ENCODE measurements at regions not wholly inside any gene's neighbourhood (a gene's known extent, or its start where the extent isn't known, plus 50 kb on each side); places are given as distances from the start of the nearest gene placed in this dataset.

DNA sequence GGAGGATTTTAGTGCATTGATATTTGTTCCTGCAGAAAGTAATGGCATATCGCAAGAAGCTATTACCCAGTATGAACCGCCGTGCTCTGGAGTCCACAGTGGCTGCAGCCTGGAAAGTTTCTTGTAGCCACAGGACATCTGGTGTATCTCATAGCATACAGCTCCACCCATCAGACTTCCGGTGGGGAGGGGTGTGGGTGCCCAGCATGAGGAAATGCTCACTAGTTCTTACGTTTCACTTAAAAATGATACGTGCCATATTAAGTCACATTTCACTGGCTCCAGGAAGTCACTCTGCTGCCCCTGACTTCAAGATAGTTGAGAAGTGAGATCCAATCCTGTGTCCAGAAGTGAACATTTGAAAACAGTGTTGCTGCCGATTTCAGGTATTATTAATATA is 990.4 kb downstream of the GBE1 start:
- intact Hi-C loops (cut with DNase I), result no loop called here
- no peaks in the 10 kb centered on the region for H3K9me3 ChIP-seq (replicated peaks in 1 of 3)
- TF ChIP-seq POLR2A (IDR thresholded peaks at IDR 0.05), result no peak
- TF ChIP-seq, protein P1, sequence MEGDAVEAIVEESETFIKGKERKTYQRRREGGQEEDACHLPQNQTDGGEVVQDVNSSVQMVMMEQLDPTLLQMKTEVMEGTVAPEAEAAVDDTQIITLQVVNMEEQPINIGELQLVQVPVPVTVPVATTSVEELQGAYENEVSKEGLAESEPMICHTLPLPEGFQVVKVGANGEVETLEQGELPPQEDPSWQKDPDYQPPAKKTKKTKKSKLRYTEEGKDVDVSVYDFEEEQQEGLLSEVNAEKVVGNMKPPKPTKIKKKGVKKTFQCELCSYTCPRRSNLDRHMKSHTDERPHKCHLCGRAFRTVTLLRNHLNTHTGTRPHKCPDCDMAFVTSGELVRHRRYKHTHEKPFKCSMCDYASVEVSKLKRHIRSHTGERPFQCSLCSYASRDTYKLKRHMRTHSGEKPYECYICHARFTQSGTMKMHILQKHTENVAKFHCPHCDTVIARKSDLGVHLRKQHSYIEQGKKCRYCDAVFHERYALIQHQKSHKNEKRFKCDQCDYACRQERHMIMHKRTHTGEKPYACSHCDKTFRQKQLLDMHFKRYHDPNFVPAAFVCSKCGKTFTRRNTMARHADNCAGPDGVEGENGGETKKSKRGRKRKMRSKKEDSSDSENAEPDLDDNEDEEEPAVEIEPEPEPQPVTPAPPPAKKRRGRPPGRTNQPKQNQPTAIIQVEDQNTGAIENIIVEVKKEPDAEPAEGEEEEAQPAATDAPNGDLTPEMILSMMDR (IDR thresholded peaks at IDR 0.05), result no peak
- no peak overlapping the region for H3K4me3 ChIP-seq
- no peaks in the 10 kb centered on the region for H3K4me1 ChIP-seq (replicated peaks in 1 of 2)
- H3K36me3 ChIP-seq (replicated peaks in 1 of 2), result no peaks in the 10 kb centered on the region
- H3K27me3 ChIP-seq, result no peaks in the 10 kb centered on the region
- H3K27ac ChIP-seq, result no peak overlapping the region
- DNase-seq, result peak in 1 of 7 donors; percentile 59
- WGBS, 4 donors, result 62 to 72% (median 72%) methylated on average over 7 of the region's 7 CpGs

- Histone ChIP-seq H3K36me3 (replicated peaks in 1 of 2) (no peaks in the 10 kb centered on the region), H3K27ac (no peak overlapping the region), H3K4me1 (replicated peaks in 1 of 2) (no peaks in the 10 kb centered on the region), H3K27me3 (no peaks in the 10 kb centered on the region), H3K4me3 (no peak overlapping the region), H3K9me3 (replicated peaks in 1 of 3) (no peaks in the 10 kb centered on the region)
- no peak for TF ChIP-seq POLR2A (IDR thresholded peaks at IDR 0.05)
- TF ChIP-seq, protein P1 (IDR thresholded peaks at IDR 0.05), result no peak
- WGBS, 4 donors, result 86 to 93% (median 89%) methylated on average over 37 to 49 of the region's 61 CpGs
- DNase-seq, result peak in 1 of 7 donors; percentile 52
- intact Hi-C loops (cut with DNase I), result no loop called here
Measured at GRCh38 chr3:80770106-80771074, 991.1 kb downstream of the GBE1 start.

DNA sequence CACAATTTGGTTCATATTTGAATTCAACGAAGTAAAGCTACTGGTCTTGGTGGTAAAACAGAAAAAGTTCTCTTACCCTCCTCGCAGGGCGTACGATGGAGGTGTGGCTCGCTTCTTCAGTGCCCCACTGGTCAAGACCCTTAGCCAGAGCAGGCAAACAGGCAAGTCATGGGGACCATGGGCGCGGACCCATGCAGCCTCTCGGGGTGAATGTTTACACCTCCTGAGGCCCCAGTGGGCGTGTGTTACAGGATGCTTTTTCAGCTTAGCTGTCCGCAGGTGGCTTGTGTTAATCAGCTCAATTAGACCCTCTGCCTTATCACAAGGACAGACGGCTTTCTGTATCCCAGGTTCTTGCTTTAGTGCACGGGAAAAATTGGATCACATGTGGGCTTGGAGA is 991.8 kb downstream of the GBE1 start:
- Histone ChIP-seq H3K4me3 (no peak overlapping the region), H3K4me1 (replicated peaks in 1 of 2) (no peaks in the 10 kb centered on the region), H3K36me3 (replicated peaks in 1 of 2) (no peaks in the 10 kb centered on the region), H3K27me3 (no peaks in the 10 kb centered on the region), H3K27ac (no peak overlapping the region), H3K9me3 (replicated peaks in 1 of 3) (no peaks in the 10 kb centered on the region)
- DNase-seq, result no peak
- 83 to 93% (median 91%) methylated on average over 10 to 12 of the region's 12 CpGs for WGBS, 4 donors
- TF ChIP-seq POLR2A (IDR thresholded peaks at IDR 0.05), result no peak
- TF ChIP-seq, protein P1 (IDR thresholded peaks at IDR 0.05), result no peak
- intact Hi-C loops (cut with DNase I), result no loop called here

- 34 to 39% (median 35%) methylated on average over 4 of the region's 4 CpGs for WGBS, 4 donors
- TF ChIP-seq, protein P1 (IDR thresholded peaks at IDR 0.05), result no peak
- DNase-seq, result no peak
Measured at GRCh38 chr3:80767604-80768003, 993.8 kb downstream of the GBE1 start.

More at GRCh38 chr3:80767604-80768003, 993.8 kb downstream of the GBE1 start:
- Histone ChIP-seq H3K9me3 (replicated peaks in 1 of 3) (no peaks in the 10 kb centered on the region), H3K4me1 (replicated peaks in 1 of 2) (no peaks in the 10 kb centered on the region), H3K36me3 (replicated peaks in 1 of 2) (no peaks in the 10 kb centered on the region), H3K4me3 (no peak overlapping the region), H3K27ac (no peak overlapping the region), H3K27me3 (no peaks in the 10 kb centered on the region)
- intact Hi-C loops (cut with DNase I), result no loop called here
